ENCODE measurements at regions not wholly inside any gene's neighbourhood (a gene's known extent, or its start where the extent isn't known, plus 50 kb on each side); places are given as distances from the start of the nearest gene placed in this dataset.

- DNase-seq (ENCODE audit: low read depth, low spot score) (no peak), FAIRE-seq (no peak)
- dilution Hi-C loops (cut with MboI; ENCODE audit: extremely low pct_ligation_motif_present, low sequenced_read_pairs) = no loop called here
- Histone ChIP-seq H2AFZ (ENCODE audit: control insufficient read depth, low read length) (no peak overlapping the region), H3K9me3 (ENCODE audit: control insufficient read depth, low read depth, low read length) (no peaks in the 10 kb centered on the region), H3K4me3 (ENCODE audit: control insufficient read depth in 2 of 3, extremely low read depth in 1 of 3, insufficient read depth in 2 of 3, low read depth in 1 of 3, low read length in 3 of 3) (no peak overlapping the region), H3K9me1 (ENCODE audit: control insufficient read depth, extremely low read depth, insufficient read depth, low read length) (no peaks in the 10 kb centered on the region), H3K27ac (ENCODE audit: control insufficient read depth, insufficient read depth, low read length) (no peak overlapping the region), H3K79me2 (ENCODE audit: control insufficient read depth, insufficient read depth, low read length) (no peaks in the 10 kb centered on the region), H4K20me1 (ENCODE audit: control insufficient read depth, extremely low read depth, insufficient read depth, low read length) (no peaks in the 10 kb centered on the region), H3K9ac (ENCODE audit: control insufficient read depth, extremely low read depth, insufficient read depth, low read length) (no peak overlapping the region), H3K4me2 (ENCODE audit: control insufficient read depth, extremely low read depth, insufficient read depth, low read depth, low read length) (no peak overlapping the region), H3K4me1 (ENCODE audit: control insufficient read depth, extremely low read depth, insufficient read depth, low read length) (no peaks in the 10 kb centered on the region), H3K36me3 (ENCODE audit: control insufficient read depth in 2 of 2, extremely low read depth in 1 of 2, insufficient read depth in 2 of 2, low read length in 2 of 2) (no peaks in the 10 kb centered on the region), H3K27me3 (ENCODE audit: control insufficient read depth, extremely low read depth, insufficient read depth, low read length) (no peaks in the 10 kb centered on the region)
- no peak for TF ChIP-seq EZH2 (IDR thresholded peaks at IDR 0.05; ENCODE audit: low read length)
- TF ChIP-seq CTCF (optimal IDR thresholded peaks at IDR 0.05 in 1 of 3, IDR thresholded peaks at IDR 0.05 in 1 of 3, conservative IDR thresholded peaks at IDR 0.05 in 1 of 3; ENCODE audit: extremely low read depth in 1 of 3, insufficient read depth in 2 of 3, low read length in 3 of 3) = no peak
These were observed 251.1 kb downstream of the C12orf50 start for GRCh38 chr12:87778065-87778464.

GRCh38 chr12:87775784-87776183, 253.4 kb downstream of the C12orf50 start:
- no peak for DNase-seq (ENCODE audit: low read depth, low spot score)
- no peak overlapping the region for H3K27ac ChIP-seq (ENCODE audit: control insufficient read depth, insufficient read depth, low read length)
- dilution Hi-C loops (cut with MboI; ENCODE audit: extremely low pct_ligation_motif_present, low sequenced_read_pairs) = no loop called here
- TF ChIP-seq CTCF (optimal IDR thresholded peaks at IDR 0.05 in 1 of 3, IDR thresholded peaks at IDR 0.05 in 1 of 3, conservative IDR thresholded peaks at IDR 0.05 in 1 of 3; ENCODE audit: extremely low read depth in 1 of 3, insufficient read depth in 2 of 3, low read length in 3 of 3) = no peak
- no peak for TF ChIP-seq EZH2 (IDR thresholded peaks at IDR 0.05; ENCODE audit: low read length)
- H3K79me2 ChIP-seq (ENCODE audit: control insufficient read depth, insufficient read depth, low read length) = no peaks in the 10 kb centered on the region
- no peak overlapping the region for H3K4me2 ChIP-seq (ENCODE audit: control insufficient read depth, extremely low read depth, insufficient read depth, low read depth, low read length)
- H3K9me1 ChIP-seq (ENCODE audit: control insufficient read depth, extremely low read depth, insufficient read depth, low read length) = no peaks in the 10 kb centered on the region
- no peak for FAIRE-seq
- H3K9me3 ChIP-seq (ENCODE audit: control insufficient read depth, low read depth, low read length) = no peaks in the 10 kb centered on the region
- no peak overlapping the region for H3K9ac ChIP-seq (ENCODE audit: control insufficient read depth, extremely low read depth, insufficient read depth, low read length)
- no peaks in the 10 kb centered on the region for H3K36me3 ChIP-seq (ENCODE audit: control insufficient read depth in 2 of 2, extremely low read depth in 1 of 2, insufficient read depth in 2 of 2, low read length in 2 of 2)
- H2AFZ ChIP-seq (ENCODE audit: control insufficient read depth, low read length) = no peak overlapping the region
- H4K20me1 ChIP-seq (ENCODE audit: control insufficient read depth, extremely low read depth, insufficient read depth, low read length) = no peaks in the 10 kb centered on the region
- no peaks in the 10 kb centered on the region for H3K27me3 ChIP-seq (ENCODE audit: control insufficient read depth, extremely low read depth, insufficient read depth, low read length)
- H3K4me1 ChIP-seq (ENCODE audit: control insufficient read depth, extremely low read depth, insufficient read depth, low read length) = no peaks in the 10 kb centered on the region
- H3K4me3 ChIP-seq (ENCODE audit: control insufficient read depth in 2 of 3, extremely low read depth in 1 of 3, insufficient read depth in 2 of 3, low read depth in 1 of 3, low read length in 3 of 3) = no peak overlapping the region

All from keratinocyte (primary cell).